ENCODE measurements at regions not wholly inside any gene's neighbourhood (a gene's known extent, or its start where the extent isn't known, plus 50 kb on each side); places are given as distances from the start of the nearest gene placed in this dataset.

GRCh38 chr6:137775720-137776119 lies 91.3 kb upstream of the TNFAIP3 start:
- TF ChIP-seq, protein P1, sequence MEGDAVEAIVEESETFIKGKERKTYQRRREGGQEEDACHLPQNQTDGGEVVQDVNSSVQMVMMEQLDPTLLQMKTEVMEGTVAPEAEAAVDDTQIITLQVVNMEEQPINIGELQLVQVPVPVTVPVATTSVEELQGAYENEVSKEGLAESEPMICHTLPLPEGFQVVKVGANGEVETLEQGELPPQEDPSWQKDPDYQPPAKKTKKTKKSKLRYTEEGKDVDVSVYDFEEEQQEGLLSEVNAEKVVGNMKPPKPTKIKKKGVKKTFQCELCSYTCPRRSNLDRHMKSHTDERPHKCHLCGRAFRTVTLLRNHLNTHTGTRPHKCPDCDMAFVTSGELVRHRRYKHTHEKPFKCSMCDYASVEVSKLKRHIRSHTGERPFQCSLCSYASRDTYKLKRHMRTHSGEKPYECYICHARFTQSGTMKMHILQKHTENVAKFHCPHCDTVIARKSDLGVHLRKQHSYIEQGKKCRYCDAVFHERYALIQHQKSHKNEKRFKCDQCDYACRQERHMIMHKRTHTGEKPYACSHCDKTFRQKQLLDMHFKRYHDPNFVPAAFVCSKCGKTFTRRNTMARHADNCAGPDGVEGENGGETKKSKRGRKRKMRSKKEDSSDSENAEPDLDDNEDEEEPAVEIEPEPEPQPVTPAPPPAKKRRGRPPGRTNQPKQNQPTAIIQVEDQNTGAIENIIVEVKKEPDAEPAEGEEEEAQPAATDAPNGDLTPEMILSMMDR (IDR thresholded peaks at IDR 0.05): no peak
- TF ChIP-seq POLR2A (IDR thresholded peaks at IDR 0.05): no peak
